AG04450 (cell line): ENCODE measurements at regions not wholly inside any gene's neighbourhood (a gene's known extent, or its start where the extent isn't known, plus 50 kb on each side); places are given as distances from the start of the nearest gene placed in this dataset.
A peak's percentile ranks its signal among the peaks of the same experiment; 100 is the strongest.
"Not testable (repeated sequence)": the region's sequence is repeated elsewhere in the genome, so short reads cannot be mapped to it uniquely, and the experiment has no call there.

Experiments
- CTCF ChIA-PET: fragments of 300-600, 350-600 bp; formaldehyde crosslinking; extraction: SDS; loops from one replicate; lab custom pipeline; 2022; ENCODE audit warnings: antibody characterized with exemption, inconsistent platforms; lab: Charles Lee
- POLR2A ChIA-PET: fragments of 350-600 bp; formaldehyde crosslinking; extraction: SDS; loops from one replicate; lab custom pipeline; 2021; ENCODE audit warnings: antibody characterized with exemption, inconsistent platforms; lab: Yijun Ruan, JAX
- DNase-seq: peaks from one replicate; pipeline ENCODE4 v3.0.0-alpha.2; 2011; ENCODE audit warnings: low read depth, low spot score
- H3K27ac ChIP-seq: one replicate; pipeline ENCODE4 v1.5.1; 2012; ENCODE audit warnings: low read depth, low read length, control low read depth
- H3K27me3 ChIP-seq: one replicate; pipeline ENCODE4 v1.6.0; 2012; ENCODE audit warnings: low read length; ENCODE audit not compliant: control insufficient read depth, insufficient read depth
- H3K4me3 ChIP-seq: 2 replicates; pipeline ENCODE4 v1.5.1; 2011; ENCODE audit warnings: mild to moderate bottlenecking, low read depth, low read length, control low read depth
- H3K9me3 ChIP-seq: 2 replicates; pipeline ENCODE4 v1.5.1; 2012; ENCODE audit warnings: low read length; ENCODE audit not compliant: control insufficient read depth, insufficient read depth
- CTCF ChIP-seq: IDR thresholded peaks from 2 replicates; pipeline ENCODE4 v1.5.1; 2011; ENCODE audit warnings: low read depth, low read length, control low read depth, inconsistent platforms

- Histone ChIP-seq H3K9me3 (no peaks in the 10 kb centered on the region), H3K27me3 (no peaks in the 10 kb centered on the region), H3K4me3 (peak overlapping the region; percentile 72), H3K27ac (no peak overlapping the region)
- peak; percentile 67 for TF ChIP-seq CTCF
- CTCF ChIA-PET: interaction anchor here (0.6 to 6.0 kb wide), 36 partner anchors 9 to 1424 kb away, joined by 3 to 112 read pairs (median 4); no protein-coding TSS in a partner anchor
- POLR2A ChIA-PET: no interaction called here
- DNase-seq: peak; percentile 27
These were observed 90.0 kb upstream of the EDA2R start for GRCh38 chrX:66728818-66729271.

- Histone ChIP-seq H3K4me3 (no peak overlapping the region), H3K9me3 (no peaks in the 10 kb centered on the region), H3K27ac (no peak overlapping the region), H3K27me3 (no peaks in the 10 kb centered on the region)
- no peak for DNase-seq
- ChIA-PET CTCF (interaction anchor here (1.8 kb wide), 1 partner anchor 11 kb away, joined by 13 read pairs; no protein-coding TSS in a partner anchor), POLR2A (no interaction called here)
- TF ChIP-seq CTCF: no peak
These were observed 79.0 kb upstream of the EDA2R start for GRCh38 chrX:66717926-66718325.

- H3K27me3 ChIP-seq: no peaks in the 10 kb centered on the region
- no peaks in the 10 kb centered on the region for H3K9me3 ChIP-seq
- no peak for TF ChIP-seq CTCF
- H3K4me3 ChIP-seq: no peak overlapping the region
- no peak for DNase-seq
- ChIA-PET POLR2A (no interaction called here), CTCF (interaction anchor here (0.8 kb wide), 2 partner anchors 30 to 31 kb away, joined by 3 read pairs; no protein-coding TSS in a partner anchor)
- H3K27ac ChIP-seq: no peak overlapping the region
These were observed 59.7 kb upstream of the EDA2R start for GRCh38 chrX:66698273-66699204.

GRCh38 chrX:66692512-66692911, 53.6 kb upstream of the EDA2R start:
- H3K9me3 ChIP-seq, H3K27me3 ChIP-seq, H3K27ac ChIP-seq, POLR2A ChIA-PET, H3K4me3 ChIP-seq, CTCF ChIA-PET, DNase-seq: not testable (repeated sequence)
